BE2C (cell line): ENCODE measurements at regions not wholly inside any gene's neighbourhood (a gene's known extent, or its start where the extent isn't known, plus 50 kb on each side); places are given as distances from the start of the nearest gene placed in this dataset.
"Not testable (repeated sequence)": the region's sequence is repeated elsewhere in the genome, so short reads cannot be mapped to it uniquely, and the experiment has no call there.

Source experiments
- DNase-seq: peaks from one replicate; pipeline ENCODE4 v3.0.0-alpha.2; 2020
- H3K27me3 ChIP-seq: fragments of 250-450 bp; sonication (Bioruptor Pico); 2 replicates; pipeline ENCODE4 v1.5.1; 2020; ENCODE audit warnings: mild to moderate bottlenecking
- H3K36me3 ChIP-seq: fragments of 250-450 bp; sonication (Bioruptor Pico); 2 replicates; pipeline ENCODE4 v1.5.1; 2020; ENCODE audit warnings: mild to moderate bottlenecking
- H3K4me1 ChIP-seq: fragments of 250-450 bp; sonication (Bioruptor Pico); 2 replicates; pipeline ENCODE4 v1.5.1; 2020
- H3K4me3 ChIP-seq: 2 replicates; pipeline ENCODE4 v1.5.1; 2011; ENCODE audit warnings: low read depth, low read length
- H3K9me3 ChIP-seq: fragments of 250-450 bp; sonication (Bioruptor Pico); 2 replicates; pipeline ENCODE4 v1.5.1; 2020
- TF ChIP-seq, protein P1 (sequence below): IDR thresholded peaks from 2 replicates; pipeline ENCODE4 v1.5.1; 2012; ENCODE audit warnings: mild to moderate bottlenecking, low read depth, low read length

DNA sequence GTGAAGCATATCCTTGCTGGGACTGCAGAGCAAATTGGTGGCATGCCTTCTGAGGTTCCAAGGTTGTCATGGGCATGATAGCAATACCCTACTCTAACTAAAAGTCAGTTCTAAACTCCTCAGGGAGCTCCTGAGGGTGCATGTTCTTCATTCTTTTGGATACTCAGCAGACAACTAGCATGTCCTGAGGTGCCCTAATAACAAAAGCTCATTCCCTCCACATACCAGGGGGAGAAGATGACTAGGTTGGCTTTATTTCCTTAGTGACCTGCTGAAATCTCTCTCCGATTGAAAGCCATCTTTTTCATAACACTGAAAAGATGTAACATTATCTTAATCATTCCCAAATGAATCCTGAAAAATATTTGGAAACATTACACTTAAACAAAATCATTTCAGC, 188.7 kb upstream of the IGF1 start:
- Histone ChIP-seq H3K36me3 (no peaks in the 10 kb centered on the region), H3K4me1 (no peaks in the 10 kb centered on the region), H3K9me3 (no peaks in the 10 kb centered on the region), H3K4me3 (no peak overlapping the region), H3K27me3 (no peaks in the 10 kb centered on the region)
- TF ChIP-seq, protein P1, sequence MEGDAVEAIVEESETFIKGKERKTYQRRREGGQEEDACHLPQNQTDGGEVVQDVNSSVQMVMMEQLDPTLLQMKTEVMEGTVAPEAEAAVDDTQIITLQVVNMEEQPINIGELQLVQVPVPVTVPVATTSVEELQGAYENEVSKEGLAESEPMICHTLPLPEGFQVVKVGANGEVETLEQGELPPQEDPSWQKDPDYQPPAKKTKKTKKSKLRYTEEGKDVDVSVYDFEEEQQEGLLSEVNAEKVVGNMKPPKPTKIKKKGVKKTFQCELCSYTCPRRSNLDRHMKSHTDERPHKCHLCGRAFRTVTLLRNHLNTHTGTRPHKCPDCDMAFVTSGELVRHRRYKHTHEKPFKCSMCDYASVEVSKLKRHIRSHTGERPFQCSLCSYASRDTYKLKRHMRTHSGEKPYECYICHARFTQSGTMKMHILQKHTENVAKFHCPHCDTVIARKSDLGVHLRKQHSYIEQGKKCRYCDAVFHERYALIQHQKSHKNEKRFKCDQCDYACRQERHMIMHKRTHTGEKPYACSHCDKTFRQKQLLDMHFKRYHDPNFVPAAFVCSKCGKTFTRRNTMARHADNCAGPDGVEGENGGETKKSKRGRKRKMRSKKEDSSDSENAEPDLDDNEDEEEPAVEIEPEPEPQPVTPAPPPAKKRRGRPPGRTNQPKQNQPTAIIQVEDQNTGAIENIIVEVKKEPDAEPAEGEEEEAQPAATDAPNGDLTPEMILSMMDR = no peak
- DNase-seq = no peak

DNA sequence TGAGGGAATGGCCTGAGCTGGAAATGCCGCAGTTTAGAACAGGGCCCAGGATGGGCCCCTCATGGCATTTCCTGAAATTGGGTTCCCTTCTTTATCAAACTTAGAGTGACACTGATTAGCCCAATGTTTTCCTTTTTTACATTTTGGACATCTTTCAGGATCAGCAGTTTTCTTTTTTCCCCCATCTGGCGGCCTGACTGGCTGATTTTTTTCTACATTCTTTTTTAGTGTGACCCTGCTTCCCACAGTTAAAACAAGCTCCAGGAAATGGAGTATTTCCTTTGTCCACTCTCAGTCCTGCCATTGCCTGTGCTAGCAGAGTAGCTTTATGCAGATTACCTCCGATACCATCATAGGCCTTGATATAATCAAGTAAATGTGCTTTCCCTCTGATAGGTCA, 185.8 kb upstream of the IGF1 start:
- H3K4me3 ChIP-seq, H3K4me1 ChIP-seq, H3K9me3 ChIP-seq, DNase-seq, H3K36me3 ChIP-seq, H3K27me3 ChIP-seq: not testable (repeated sequence)

GRCh38 chr12:102659200-102659911, 179.0 kb upstream of the IGF1 start:
- Histone ChIP-seq H3K4me3 (no peak overlapping the region), H3K27me3 (no peaks in the 10 kb centered on the region), H3K36me3 (no peaks in the 10 kb centered on the region), H3K4me1 (no peaks in the 10 kb centered on the region), H3K9me3 (no peaks in the 10 kb centered on the region)
- no peak for DNase-seq
- TF ChIP-seq, protein P1 = peak; percentile 48

DNA sequence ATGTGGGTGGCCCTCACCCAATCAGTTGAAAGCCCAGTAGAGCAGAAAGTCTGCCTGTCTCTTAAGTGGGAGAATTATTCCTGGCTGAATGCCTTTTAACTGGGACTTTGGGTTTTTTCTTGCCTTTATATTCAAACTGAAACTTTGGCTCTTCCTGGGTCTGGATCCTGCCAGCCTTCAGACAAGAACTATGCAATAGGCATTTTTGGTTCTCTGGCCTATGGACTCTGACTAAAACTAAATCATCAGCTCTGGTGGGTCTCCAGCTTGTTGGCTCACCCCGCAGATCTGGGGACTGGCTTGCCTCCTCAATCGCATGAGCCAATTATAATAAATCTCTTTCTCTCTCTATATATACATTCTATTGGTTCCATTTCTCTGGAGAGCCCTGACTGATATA, 173.0 kb upstream of the IGF1 start:
- TF ChIP-seq, protein P1 = no peak
- DNase-seq = no peak
- no peak overlapping the region for H3K4me3 ChIP-seq
- no peaks in the 10 kb centered on the region for H3K27me3 ChIP-seq
- no peaks in the 10 kb centered on the region for H3K36me3 ChIP-seq
- no peaks in the 10 kb centered on the region for H3K9me3 ChIP-seq
- H3K4me1 ChIP-seq = no peaks in the 10 kb centered on the region

DNA sequence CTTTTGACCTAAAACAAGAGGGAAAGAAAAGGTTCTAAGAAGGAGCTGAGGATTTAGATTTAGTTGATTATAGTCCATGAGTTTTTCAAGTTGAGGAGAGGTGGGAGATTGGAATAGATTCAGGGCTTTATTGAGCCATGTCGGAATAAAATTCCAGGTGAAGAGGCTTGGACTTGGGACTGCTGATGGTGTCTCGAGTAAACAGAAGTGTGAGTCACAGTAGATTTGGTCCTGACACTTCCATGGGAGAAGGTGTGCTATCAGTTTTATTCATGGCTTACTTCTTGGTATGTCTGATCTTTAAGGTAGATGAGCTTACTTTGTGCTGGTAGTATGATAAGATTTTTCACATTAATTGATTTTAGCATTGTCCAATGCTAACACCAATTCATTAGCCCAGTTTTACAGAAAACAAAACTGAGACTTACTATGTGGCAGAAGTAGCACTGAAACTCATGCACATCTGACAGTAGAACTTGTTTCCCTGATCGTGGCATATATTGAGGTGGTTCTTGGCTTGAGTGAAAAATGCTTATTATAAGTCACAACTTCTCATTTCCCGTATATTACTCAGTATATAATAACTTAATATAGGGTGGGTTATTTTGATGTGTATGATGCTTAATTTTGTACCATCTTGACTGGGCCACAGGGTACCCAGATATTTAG, 172.4 kb upstream of the IGF1 start:
- Histone ChIP-seq H3K9me3 (no peaks in the 10 kb centered on the region), H3K4me1 (no peaks in the 10 kb centered on the region), H3K27me3 (no peaks in the 10 kb centered on the region), H3K36me3 (no peaks in the 10 kb centered on the region), H3K4me3 (no peak overlapping the region)
- TF ChIP-seq, protein P1 = no peak
- DNase-seq = no peak

DNA sequence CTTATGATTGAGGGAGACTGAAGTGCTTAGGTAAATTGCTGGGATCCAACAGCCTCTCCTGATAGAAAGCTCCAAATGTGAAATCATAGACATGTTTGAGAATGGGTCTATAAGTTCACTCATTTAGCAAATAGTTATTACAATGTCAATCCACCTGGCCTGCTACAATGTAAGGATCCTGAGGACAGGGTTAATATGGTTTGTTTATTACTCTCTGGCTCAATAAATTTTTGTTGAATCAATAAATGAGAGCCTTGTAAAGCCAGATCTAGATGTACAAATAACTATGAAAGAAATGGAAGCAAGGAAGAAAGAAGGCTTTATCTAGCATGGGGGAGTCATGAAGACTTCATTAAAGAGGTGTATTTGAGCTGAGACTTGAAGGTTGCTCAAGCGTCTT, 165.6 kb upstream of the IGF1 start:
- TF ChIP-seq, protein P1 = no peak
- no peaks in the 10 kb centered on the region for H3K9me3 ChIP-seq
- no peak overlapping the region for H3K4me3 ChIP-seq
- no peaks in the 10 kb centered on the region for H3K27me3 ChIP-seq
- H3K36me3 ChIP-seq = no peaks in the 10 kb centered on the region
- no peaks in the 10 kb centered on the region for H3K4me1 ChIP-seq
- DNase-seq = no peak
